ENCODE measurements at regions not wholly inside any gene's neighbourhood (a gene's known extent, or its start where the extent isn't known, plus 50 kb on each side); places are given as distances from the start of the nearest gene placed in this dataset.
A peak's percentile ranks its signal among the peaks of the same experiment; 100 is the strongest.

- TF ChIP-seq FOXP2 (optimal IDR thresholded peaks at IDR 0.05; ENCODE audit: borderline replicate concordance, extremely low read depth, extremely low read length, insufficient read depth) (no peak), SIN3A (IDR thresholded peaks at IDR 0.05; ENCODE audit: borderline replicate concordance, insufficient read depth, low read length) (no peak), POLR2AphosphoS5 (IDR thresholded peaks at IDR 0.05; ENCODE audit: low read depth, low read length) (no peak), REST (IDR thresholded peaks at IDR 0.05; ENCODE audit: insufficient read depth in 1 of 2, low read depth in 2 of 2, low read length in 2 of 2) (no peak), TAF1 (IDR thresholded peaks at IDR 0.05; ENCODE audit: borderline replicate concordance, insufficient read depth, low read length) (no peak)
Measured at GRCh38 chr12:116370004-116370404, 92.5 kb upstream of the MED13L start.

DNA sequence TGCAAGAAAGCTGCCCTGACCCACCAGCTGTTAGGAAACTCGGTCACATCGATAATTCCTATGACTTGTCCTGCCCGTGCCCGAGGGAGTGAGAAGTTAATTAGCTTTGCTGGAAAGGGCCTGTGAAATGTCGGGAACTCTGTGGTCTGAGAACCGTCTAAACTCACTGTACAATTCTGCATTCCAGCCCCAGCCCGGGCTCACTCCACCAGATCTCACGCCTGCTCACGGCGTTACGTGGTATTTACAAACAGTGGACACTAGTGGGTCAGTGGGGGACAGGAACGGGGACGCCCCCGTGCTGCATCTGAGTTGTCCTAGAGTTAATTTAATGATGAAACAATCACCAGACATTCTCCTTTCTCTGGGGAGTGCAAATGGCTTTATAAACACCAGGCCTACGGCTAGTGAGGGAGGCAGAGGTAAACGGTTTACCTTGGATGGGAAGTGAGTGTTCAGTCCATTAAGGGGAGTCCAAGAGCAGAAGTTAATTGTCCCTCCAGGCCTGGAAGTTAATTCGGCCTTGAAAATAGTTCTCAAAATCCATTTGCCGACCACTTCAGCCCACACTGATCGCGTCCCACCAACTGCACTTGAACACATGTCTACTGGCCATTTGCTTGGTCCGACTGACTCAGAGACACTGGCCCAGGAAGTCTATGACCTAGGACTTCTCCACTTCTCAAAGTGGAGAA lies 93.5 kb upstream of the MED13L start:
- TF ChIP-seq REST (IDR thresholded peaks at IDR 0.05; ENCODE audit: insufficient read depth in 1 of 2, low read depth in 2 of 2, low read length in 2 of 2), result no peak
- TF ChIP-seq POLR2AphosphoS5 (IDR thresholded peaks at IDR 0.05; ENCODE audit: low read depth, low read length), result peak; percentile 22; the same call in 1 of the 2 replicates
- no peak; the same call in 1 of the 2 replicates for TF ChIP-seq SIN3A (IDR thresholded peaks at IDR 0.05; ENCODE audit: borderline replicate concordance, insufficient read depth, low read length)
- TF ChIP-seq TAF1 (IDR thresholded peaks at IDR 0.05; ENCODE audit: borderline replicate concordance, insufficient read depth, low read length), result peak; percentile 13; the same call in 1 of the 2 replicates
- no peak for TF ChIP-seq FOXP2 (optimal IDR thresholded peaks at IDR 0.05; ENCODE audit: borderline replicate concordance, extremely low read depth, extremely low read length, insufficient read depth)

GRCh38 chr12:116372815-116373214 lies 95.3 kb upstream of the MED13L start:
- TF ChIP-seq POLR2AphosphoS5 (IDR thresholded peaks at IDR 0.05; ENCODE audit: low read depth, low read length) (no peak), REST (IDR thresholded peaks at IDR 0.05; ENCODE audit: insufficient read depth in 1 of 2, low read depth in 2 of 2, low read length in 2 of 2) (no peak), SIN3A (IDR thresholded peaks at IDR 0.05; ENCODE audit: borderline replicate concordance, insufficient read depth, low read length) (no peak), TAF1 (IDR thresholded peaks at IDR 0.05; ENCODE audit: borderline replicate concordance, insufficient read depth, low read length) (no peak), FOXP2 (optimal IDR thresholded peaks at IDR 0.05; ENCODE audit: borderline replicate concordance, extremely low read depth, extremely low read length, insufficient read depth) (no peak)

DNA sequence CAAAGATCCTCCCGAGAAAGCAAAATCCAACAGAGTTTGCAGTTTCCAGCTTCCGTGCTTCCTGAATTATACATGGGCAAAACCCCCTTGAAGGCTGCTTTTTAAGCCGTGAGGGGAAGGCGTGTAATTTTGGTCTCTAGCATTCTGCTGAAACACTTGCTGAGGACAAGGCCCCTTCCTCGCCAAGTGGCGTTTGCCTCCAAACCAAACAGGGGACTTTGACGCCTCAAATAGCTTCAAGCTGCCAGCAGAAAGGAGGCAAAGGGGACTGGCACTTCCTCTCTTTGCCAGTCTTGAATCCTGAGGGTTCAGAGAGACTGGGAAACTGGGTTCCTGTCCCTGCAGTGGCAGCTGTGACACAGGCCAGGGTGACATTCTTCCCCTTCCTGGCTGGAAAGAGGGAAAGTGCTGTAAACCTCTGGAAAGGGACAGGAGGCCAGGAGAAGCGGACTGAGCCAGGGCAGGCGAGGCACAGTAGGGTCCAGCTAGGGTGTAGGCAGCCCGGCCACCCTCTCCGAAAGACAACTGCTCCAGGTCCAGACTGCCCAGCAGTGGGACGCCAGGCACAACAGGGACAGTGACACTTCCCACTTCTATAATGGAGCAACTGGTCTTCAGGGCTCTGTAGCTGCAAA lies 96.2 kb upstream of the MED13L start:
- TF ChIP-seq FOXP2 (optimal IDR thresholded peaks at IDR 0.05; ENCODE audit: borderline replicate concordance, extremely low read depth, extremely low read length, insufficient read depth), result no peak
- no peak for TF ChIP-seq REST (IDR thresholded peaks at IDR 0.05; ENCODE audit: insufficient read depth in 1 of 2, low read depth in 2 of 2, low read length in 2 of 2)
- no peak for TF ChIP-seq TAF1 (IDR thresholded peaks at IDR 0.05; ENCODE audit: borderline replicate concordance, insufficient read depth, low read length)
- no peak for TF ChIP-seq SIN3A (IDR thresholded peaks at IDR 0.05; ENCODE audit: borderline replicate concordance, insufficient read depth, low read length)
- no peak for TF ChIP-seq POLR2AphosphoS5 (IDR thresholded peaks at IDR 0.05; ENCODE audit: low read depth, low read length)

Data from PFSK-1 (cell line).